Skeletal muscle cell (primary cell): ENCODE measurements at regions not wholly inside any gene's neighbourhood (a gene's known extent, or its start where the extent isn't known, plus 50 kb on each side); places are given as distances from the start of the nearest gene placed in this dataset.
"Not testable (repeated sequence)": the region's sequence is repeated elsewhere in the genome, so short reads cannot be mapped to it uniquely, and the experiment has no call there.

Experiments used
- DNase-seq: peaks from one replicate; pipeline ENCODE4 v3.0.0-alpha.2; 2010; ENCODE audit warnings: low read depth
- H3K4me3 ChIP-seq: 2 replicates; pipeline ENCODE4 v1.5.1; 2011; ENCODE audit warnings: low read depth, mild to moderate bottlenecking, control low read depth, low read length, moderate library complexity

- no peak for DNase-seq
- no peak overlapping the region for H3K4me3 ChIP-seq
Observed at GRCh38 chrX:34299451-34299967, 167.4 kb upstream of the FAM47A start.

- no peak overlapping the region for H3K4me3 ChIP-seq
- DNase-seq, result no peak
Observed at GRCh38 chrX:34294665-34295064, 162.6 kb upstream of the FAM47A start.

- no peak overlapping the region for H3K4me3 ChIP-seq
Observed at GRCh38 chrX:34288782-34289181, 156.7 kb upstream of the FAM47A start.

GRCh38 chrX:34279866-34280560, 147.9 kb upstream of the FAM47A start:
- DNase-seq, result no peak
- H3K4me3 ChIP-seq, result no peak overlapping the region

More at GRCh38 chrX:34288782-34289181, 156.7 kb upstream of the FAM47A start:
- DNase-seq, result no peak

GRCh38 chrX:34275699-34276098, 143.6 kb upstream of the FAM47A start:
- no peak overlapping the region for H3K4me3 ChIP-seq
- no peak for DNase-seq

GRCh38 chrX:34270434-34270833, 138.3 kb upstream of the FAM47A start:
- no peak for DNase-seq

GRCh38 chrX:34238896-34239295, 106.8 kb upstream of the FAM47A start:
- no peak overlapping the region for H3K4me3 ChIP-seq
- DNase-seq, result no peak

More at GRCh38 chrX:34270434-34270833, 138.3 kb upstream of the FAM47A start:
- H3K4me3 ChIP-seq, result no peak overlapping the region

GRCh38 chrX:34230156-34230555, 98.0 kb upstream of the FAM47A start:
- not testable (repeated sequence) for H3K4me3 ChIP-seq, DNase-seq

GRCh38 chrX:34227804-34228203, 95.7 kb upstream of the FAM47A start:
- no peak for DNase-seq
- H3K4me3 ChIP-seq, result no peak overlapping the region

GRCh38 chrX:34223574-34223973, 91.5 kb upstream of the FAM47A start:
- no peak overlapping the region for H3K4me3 ChIP-seq
- DNase-seq, result no peak

GRCh38 chrX:34218063-34218462, 85.9 kb upstream of the FAM47A start:
- DNase-seq, result no peak
- H3K4me3 ChIP-seq, result no peak overlapping the region

- H3K4me3 ChIP-seq, result no peak overlapping the region
- no peak for DNase-seq
Observed at GRCh38 chrX:34197946-34198345, 65.8 kb upstream of the FAM47A start.
